22Rv1 (cell line): ENCODE measurements at regions not wholly inside any gene's neighbourhood (a gene's known extent, or its start where the extent isn't known, plus 50 kb on each side); places are given as distances from the start of the nearest gene placed in this dataset.

Source experiments
- CTCF ChIP-seq: fragments of 450-650 bp; IDR thresholded peaks from 2 replicates; pipeline ENCODE4 v1.5.1; 2017; ENCODE audit warnings: mild to moderate bottlenecking
- ZFX ChIP-seq: fragments of 450-650 bp; IDR thresholded peaks from 2 replicates; pipeline ENCODE4 v1.6.1; 2017; ENCODE audit warnings: antibody characterized with exemption, borderline replicate concordance

GRCh38 chr16:64094181-64094965 lies 1027.5 kb downstream of the CDH11 start:
- TF ChIP-seq CTCF (no peak), ZFX (no peak)
